ENCODE measurements at regions not wholly inside any gene's neighbourhood (a gene's known extent, or its start where the extent isn't known, plus 50 kb on each side); places are given as distances from the start of the nearest gene placed in this dataset.
"Not testable (repeated sequence)": the region's sequence is repeated elsewhere in the genome, so short reads cannot be mapped to it uniquely, and the experiment has no call there.

GRCh38 chr1:34367954-34368353, 191.2 kb downstream of the C1orf94 start:
- H3K27me3 ChIP-seq (ENCODE audit: control insufficient read depth, insufficient read depth, low read length), result no peaks in the 10 kb centered on the region
- H3K27ac ChIP-seq (ENCODE audit: low read depth, low read length), result no peak overlapping the region
- no peak overlapping the region for H3K4me3 ChIP-seq (ENCODE audit: low read depth, low read length)
- H3K4me1 ChIP-seq (ENCODE audit: control insufficient read depth, insufficient read depth, low read length), result no peaks in the 10 kb centered on the region
- H3K36me3 ChIP-seq (ENCODE audit: control insufficient read depth, insufficient read depth, low read length), result no peaks in the 10 kb centered on the region
- H3K9ac ChIP-seq (ENCODE audit: low read depth, low read length), result no peak overlapping the region
- H3K9me3 ChIP-seq (ENCODE audit: control insufficient read depth, insufficient read depth, low read length), result no peaks in the 10 kb centered on the region

GRCh38 chr1:34369701-34370455, 193.2 kb downstream of the C1orf94 start:
- Histone ChIP-seq H3K4me1 (ENCODE audit: control insufficient read depth, insufficient read depth, low read length) (no peaks in the 10 kb centered on the region), H3K9me3 (ENCODE audit: control insufficient read depth, insufficient read depth, low read length) (no peaks in the 10 kb centered on the region), H3K4me3 (ENCODE audit: low read depth, low read length) (no peak overlapping the region), H3K27ac (ENCODE audit: low read depth, low read length) (no peak overlapping the region), H3K9ac (ENCODE audit: low read depth, low read length) (no peak overlapping the region), H3K27me3 (ENCODE audit: control insufficient read depth, insufficient read depth, low read length) (no peaks in the 10 kb centered on the region), H3K36me3 (ENCODE audit: control insufficient read depth, insufficient read depth, low read length) (no peaks in the 10 kb centered on the region)

- Histone ChIP-seq H3K9me3 (ENCODE audit: control insufficient read depth, insufficient read depth, low read length) (no peaks in the 10 kb centered on the region), H3K9ac (ENCODE audit: low read depth, low read length) (no peak overlapping the region), H3K4me1 (ENCODE audit: control insufficient read depth, insufficient read depth, low read length) (no peaks in the 10 kb centered on the region), H3K36me3 (ENCODE audit: control insufficient read depth, insufficient read depth, low read length) (no peaks in the 10 kb centered on the region), H3K27me3 (ENCODE audit: control insufficient read depth, insufficient read depth, low read length) (no peaks in the 10 kb centered on the region), H3K4me3 (ENCODE audit: low read depth, low read length) (no peak overlapping the region), H3K27ac (ENCODE audit: low read depth, low read length) (no peak overlapping the region)
These were observed 194.0 kb downstream of the C1orf94 start for GRCh38 chr1:34370748-34371147.

- not testable (repeated sequence) for H3K4me1 ChIP-seq (ENCODE audit: control insufficient read depth, insufficient read depth, low read length); H3K36me3 ChIP-seq (ENCODE audit: control insufficient read depth, insufficient read depth, low read length); H3K9ac ChIP-seq (ENCODE audit: low read depth, low read length); H3K9me3 ChIP-seq (ENCODE audit: control insufficient read depth, insufficient read depth, low read length); H3K27ac ChIP-seq (ENCODE audit: low read depth, low read length); H3K4me3 ChIP-seq (ENCODE audit: low read depth, low read length); H3K27me3 ChIP-seq (ENCODE audit: control insufficient read depth, insufficient read depth, low read length)
These were observed 194.5 kb downstream of the C1orf94 start for GRCh38 chr1:34371179-34371578.

- H3K9ac ChIP-seq (ENCODE audit: low read depth, low read length), result no peak overlapping the region
- no peaks in the 10 kb centered on the region for H3K9me3 ChIP-seq (ENCODE audit: control insufficient read depth, insufficient read depth, low read length)
- no peak overlapping the region for H3K4me3 ChIP-seq (ENCODE audit: low read depth, low read length)
- H3K27ac ChIP-seq (ENCODE audit: low read depth, low read length), result no peak overlapping the region
- no peaks in the 10 kb centered on the region for H3K27me3 ChIP-seq (ENCODE audit: control insufficient read depth, insufficient read depth, low read length)
- no peaks in the 10 kb centered on the region for H3K4me1 ChIP-seq (ENCODE audit: control insufficient read depth, insufficient read depth, low read length)
- H3K36me3 ChIP-seq (ENCODE audit: control insufficient read depth, insufficient read depth, low read length), result no peaks in the 10 kb centered on the region
These were observed 195.3 kb downstream of the C1orf94 start for GRCh38 chr1:34371829-34372532.

GRCh38 chr1:34372891-34373290, 196.2 kb downstream of the C1orf94 start:
- H3K4me1 ChIP-seq (ENCODE audit: control insufficient read depth, insufficient read depth, low read length), result no peaks in the 10 kb centered on the region
- H3K9me3 ChIP-seq (ENCODE audit: control insufficient read depth, insufficient read depth, low read length), result no peaks in the 10 kb centered on the region
- no peaks in the 10 kb centered on the region for H3K36me3 ChIP-seq (ENCODE audit: control insufficient read depth, insufficient read depth, low read length)
- H3K27me3 ChIP-seq (ENCODE audit: control insufficient read depth, insufficient read depth, low read length), result no peaks in the 10 kb centered on the region
- no peak overlapping the region for H3K4me3 ChIP-seq (ENCODE audit: low read depth, low read length)
- H3K9ac ChIP-seq (ENCODE audit: low read depth, low read length), result no peak overlapping the region
- H3K27ac ChIP-seq (ENCODE audit: low read depth, low read length), result no peak overlapping the region

GRCh38 chr1:34373912-34374311, 197.2 kb downstream of the C1orf94 start:
- Histone ChIP-seq H3K9ac (ENCODE audit: low read depth, low read length) (no peak overlapping the region), H3K36me3 (ENCODE audit: control insufficient read depth, insufficient read depth, low read length) (no peaks in the 10 kb centered on the region), H3K27me3 (ENCODE audit: control insufficient read depth, insufficient read depth, low read length) (no peaks in the 10 kb centered on the region), H3K27ac (ENCODE audit: low read depth, low read length) (no peak overlapping the region), H3K4me1 (ENCODE audit: control insufficient read depth, insufficient read depth, low read length) (no peaks in the 10 kb centered on the region), H3K4me3 (ENCODE audit: low read depth, low read length) (no peak overlapping the region), H3K9me3 (ENCODE audit: control insufficient read depth, insufficient read depth, low read length) (no peaks in the 10 kb centered on the region)

- H3K4me1 ChIP-seq (ENCODE audit: control insufficient read depth, insufficient read depth, low read length), result no peaks in the 10 kb centered on the region
- no peaks in the 10 kb centered on the region for H3K36me3 ChIP-seq (ENCODE audit: control insufficient read depth, insufficient read depth, low read length)
- H3K27me3 ChIP-seq (ENCODE audit: control insufficient read depth, insufficient read depth, low read length), result no peaks in the 10 kb centered on the region
- no peak overlapping the region for H3K9ac ChIP-seq (ENCODE audit: low read depth, low read length)
- no peaks in the 10 kb centered on the region for H3K9me3 ChIP-seq (ENCODE audit: control insufficient read depth, insufficient read depth, low read length)
- no peak overlapping the region for H3K27ac ChIP-seq (ENCODE audit: low read depth, low read length)
- no peak overlapping the region for H3K4me3 ChIP-seq (ENCODE audit: low read depth, low read length)
These were observed 199.8 kb downstream of the C1orf94 start for GRCh38 chr1:34376531-34376930.

GRCh38 chr1:34378968-34379856, 202.5 kb downstream of the C1orf94 start:
- Histone ChIP-seq H3K4me3 (ENCODE audit: low read depth, low read length) (no peak overlapping the region), H3K27ac (ENCODE audit: low read depth, low read length) (no peak overlapping the region), H3K9me3 (ENCODE audit: control insufficient read depth, insufficient read depth, low read length) (no peaks in the 10 kb centered on the region), H3K4me1 (ENCODE audit: control insufficient read depth, insufficient read depth, low read length) (no peaks in the 10 kb centered on the region), H3K36me3 (ENCODE audit: control insufficient read depth, insufficient read depth, low read length) (no peaks in the 10 kb centered on the region), H3K9ac (ENCODE audit: low read depth, low read length) (no peak overlapping the region), H3K27me3 (ENCODE audit: control insufficient read depth, insufficient read depth, low read length) (no peaks in the 10 kb centered on the region)

- H3K9me3 ChIP-seq (ENCODE audit: control insufficient read depth, insufficient read depth, low read length), result no peaks in the 10 kb centered on the region
- H3K9ac ChIP-seq (ENCODE audit: low read depth, low read length), result no peak overlapping the region
- no peaks in the 10 kb centered on the region for H3K27me3 ChIP-seq (ENCODE audit: control insufficient read depth, insufficient read depth, low read length)
- H3K27ac ChIP-seq (ENCODE audit: low read depth, low read length), result no peak overlapping the region
- H3K4me3 ChIP-seq (ENCODE audit: low read depth, low read length), result no peak overlapping the region
- no peaks in the 10 kb centered on the region for H3K36me3 ChIP-seq (ENCODE audit: control insufficient read depth, insufficient read depth, low read length)
- H3K4me1 ChIP-seq (ENCODE audit: control insufficient read depth, insufficient read depth, low read length), result no peaks in the 10 kb centered on the region
These were observed 203.2 kb downstream of the C1orf94 start for GRCh38 chr1:34379911-34380310.

All from HUES48 (cell line).